AG09319 (cell line): ENCODE measurements at regions not wholly inside any gene's neighbourhood (a gene's known extent, or its start where the extent isn't known, plus 50 kb on each side); places are given as distances from the start of the nearest gene placed in this dataset.

Experiments used
- DNase-seq: peaks from one replicate; pipeline ENCODE4 v3.0.0-alpha.2; 2010; ENCODE audit warnings: low read depth; ENCODE audit errors: extremely low read depth
- TF ChIP-seq, protein P1 (sequence below): IDR thresholded peaks from 2 replicates; pipeline ENCODE4 v1.5.1; 2011; ENCODE audit warnings: low read depth, mild to moderate bottlenecking, inconsistent platforms, low read length, moderate library complexity

DNA sequence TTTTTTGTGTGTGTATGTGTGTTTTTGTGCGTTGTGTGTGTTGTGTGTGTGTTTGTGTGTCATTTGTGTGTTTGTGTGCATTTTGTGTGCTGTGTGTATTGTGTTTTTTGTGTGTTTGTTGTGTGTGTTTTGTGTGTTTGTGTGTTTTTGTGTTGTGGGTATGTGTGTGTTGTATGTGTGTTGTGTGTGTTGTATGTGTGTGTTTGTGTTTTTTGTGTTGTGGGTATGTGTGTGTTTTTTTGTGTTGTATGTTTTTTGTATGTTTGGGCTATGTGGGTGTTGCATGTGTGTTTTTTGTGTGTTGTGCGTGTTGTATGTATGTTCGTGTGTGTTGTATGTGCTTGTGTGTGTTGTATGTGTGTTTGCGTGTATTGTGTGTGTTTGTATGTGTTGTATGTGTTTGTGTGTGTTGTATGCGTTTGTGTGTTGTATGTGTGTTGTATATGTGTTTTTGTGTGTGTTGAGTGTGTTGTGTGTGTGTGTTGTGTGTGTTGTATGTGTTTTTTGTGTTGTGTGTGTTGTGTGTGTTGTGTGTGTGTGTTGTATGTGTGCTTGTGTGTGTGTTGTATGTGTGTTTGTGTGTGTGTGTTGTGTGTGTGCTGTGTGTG is 275.3 kb downstream of the HRH4 start:
- TF ChIP-seq, protein P1, sequence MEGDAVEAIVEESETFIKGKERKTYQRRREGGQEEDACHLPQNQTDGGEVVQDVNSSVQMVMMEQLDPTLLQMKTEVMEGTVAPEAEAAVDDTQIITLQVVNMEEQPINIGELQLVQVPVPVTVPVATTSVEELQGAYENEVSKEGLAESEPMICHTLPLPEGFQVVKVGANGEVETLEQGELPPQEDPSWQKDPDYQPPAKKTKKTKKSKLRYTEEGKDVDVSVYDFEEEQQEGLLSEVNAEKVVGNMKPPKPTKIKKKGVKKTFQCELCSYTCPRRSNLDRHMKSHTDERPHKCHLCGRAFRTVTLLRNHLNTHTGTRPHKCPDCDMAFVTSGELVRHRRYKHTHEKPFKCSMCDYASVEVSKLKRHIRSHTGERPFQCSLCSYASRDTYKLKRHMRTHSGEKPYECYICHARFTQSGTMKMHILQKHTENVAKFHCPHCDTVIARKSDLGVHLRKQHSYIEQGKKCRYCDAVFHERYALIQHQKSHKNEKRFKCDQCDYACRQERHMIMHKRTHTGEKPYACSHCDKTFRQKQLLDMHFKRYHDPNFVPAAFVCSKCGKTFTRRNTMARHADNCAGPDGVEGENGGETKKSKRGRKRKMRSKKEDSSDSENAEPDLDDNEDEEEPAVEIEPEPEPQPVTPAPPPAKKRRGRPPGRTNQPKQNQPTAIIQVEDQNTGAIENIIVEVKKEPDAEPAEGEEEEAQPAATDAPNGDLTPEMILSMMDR: no peak
- no peak for DNase-seq

GRCh38 chr18:24736662-24737330 is 276.4 kb downstream of the HRH4 start:
- no peak for DNase-seq
- TF ChIP-seq, protein P1: no peak

GRCh38 chr18:24740829-24741228 is 280.4 kb downstream of the HRH4 start:
- TF ChIP-seq, protein P1: no peak
- DNase-seq: no peak

DNA sequence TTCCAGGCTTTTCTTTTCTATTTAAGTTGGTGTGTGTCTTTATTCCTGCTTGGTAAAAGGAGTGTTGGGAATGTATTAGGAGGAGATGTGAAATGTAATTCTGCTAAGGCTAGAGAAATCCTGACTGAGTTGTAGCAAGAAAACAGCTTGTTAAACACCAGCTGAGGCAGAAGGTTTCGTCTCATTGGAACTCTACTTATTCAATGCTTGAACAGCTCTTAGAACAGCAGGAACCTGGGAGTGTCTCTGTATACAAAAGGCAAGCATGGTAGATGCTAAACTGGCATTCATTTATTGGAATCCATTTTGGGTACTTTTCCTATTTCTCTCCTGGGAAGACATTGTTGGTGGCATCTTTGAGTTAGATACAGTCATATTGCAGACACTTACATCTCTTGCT is 280.9 kb downstream of the HRH4 start:
- TF ChIP-seq, protein P1: no peak
- no peak for DNase-seq

- peak; percentile 44 for DNase-seq
- TF ChIP-seq, protein P1: no peak
Observed at GRCh38 chr18:24741965-24742724, 281.7 kb downstream of the HRH4 start.

DNA sequence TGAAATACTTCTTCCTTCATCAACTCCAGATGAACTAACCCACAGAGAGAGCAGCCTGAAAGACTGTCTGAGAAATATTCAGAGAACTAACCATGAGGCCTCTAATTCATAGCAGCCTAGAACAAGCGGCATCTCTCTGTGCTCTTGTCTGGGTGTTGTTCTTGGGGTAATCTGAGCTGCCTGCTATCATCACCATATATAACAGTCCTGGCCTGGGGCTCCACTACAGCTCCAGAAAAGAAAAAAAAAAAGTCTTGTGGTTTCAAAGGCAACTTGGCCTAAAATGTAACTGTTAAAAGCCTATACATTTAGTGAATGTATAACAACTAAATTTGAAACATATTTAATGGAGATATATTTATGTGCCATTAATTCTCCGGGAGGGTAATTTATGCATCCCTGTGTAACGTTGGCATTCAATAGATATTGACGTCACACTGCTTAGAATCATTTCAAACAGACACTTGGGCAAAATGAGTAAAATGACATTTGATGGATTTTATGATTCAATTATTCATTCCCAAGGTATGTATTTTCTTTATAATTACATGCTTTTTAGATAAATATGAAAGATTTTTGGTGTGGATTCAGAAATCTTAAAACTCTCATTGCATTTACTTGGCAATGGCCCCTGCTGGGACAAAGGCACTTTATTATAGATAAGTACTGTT is 294.3 kb downstream of the HRH4 start:
- TF ChIP-seq, protein P1: no peak
- DNase-seq: no peak
